IPS-NIHi7 (cell line): ENCODE measurements at regions not wholly inside any gene's neighbourhood (a gene's known extent, or its start where the extent isn't known, plus 50 kb on each side); places are given as distances from the start of the nearest gene placed in this dataset.
A peak's percentile ranks its signal among the peaks of the same experiment; 100 is the strongest.

ENCODE experiments used
- DNase-seq: peaks from one replicate; pipeline ENCODE4 v3.0.0; 2012; ENCODE audit warnings: mixed read lengths; ENCODE audit errors: extremely low spot score

GRCh38 chrX:103158317-103158621 is 56.6 kb upstream of the BEX4 start:
- DNase-seq: no peak

DNA sequence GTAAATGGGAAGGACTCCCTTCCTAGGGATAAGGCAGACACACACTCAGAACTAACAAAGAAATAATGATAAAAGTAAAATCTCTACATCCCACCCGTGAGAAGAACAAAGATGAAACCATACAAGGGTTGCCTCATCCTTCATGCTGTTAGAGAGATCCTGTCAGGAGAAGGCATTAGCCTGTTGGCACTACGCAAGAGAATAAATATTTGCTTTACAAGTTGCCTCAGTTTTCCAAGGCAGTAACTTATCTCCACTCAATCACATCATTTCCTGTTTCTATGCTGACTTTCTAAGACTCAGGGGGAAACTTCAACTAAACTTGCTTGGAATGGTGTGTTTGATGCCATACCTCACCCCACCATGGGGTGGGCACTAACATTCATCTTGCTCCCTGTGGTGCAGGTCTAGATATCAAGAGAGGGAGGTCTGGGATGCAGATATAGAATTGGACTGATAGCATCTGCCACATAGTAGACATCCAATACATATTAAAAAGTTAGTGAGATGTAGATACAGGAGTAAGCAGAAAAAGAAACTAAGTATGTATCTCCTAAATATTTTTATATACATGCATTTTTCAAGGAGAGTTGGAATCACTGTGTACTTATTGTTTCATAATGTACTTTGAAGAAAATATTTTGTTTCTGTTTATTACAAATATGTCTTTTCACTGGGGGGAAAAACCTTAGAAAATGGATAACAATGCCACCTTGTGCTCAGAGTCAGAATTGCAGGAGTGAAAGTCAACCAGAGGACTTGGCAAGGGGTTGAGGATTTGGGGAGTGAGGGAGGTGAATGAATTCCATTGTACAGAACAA is 57.2 kb upstream of the BEX4 start:
- peak; percentile 48 for DNase-seq

DNA sequence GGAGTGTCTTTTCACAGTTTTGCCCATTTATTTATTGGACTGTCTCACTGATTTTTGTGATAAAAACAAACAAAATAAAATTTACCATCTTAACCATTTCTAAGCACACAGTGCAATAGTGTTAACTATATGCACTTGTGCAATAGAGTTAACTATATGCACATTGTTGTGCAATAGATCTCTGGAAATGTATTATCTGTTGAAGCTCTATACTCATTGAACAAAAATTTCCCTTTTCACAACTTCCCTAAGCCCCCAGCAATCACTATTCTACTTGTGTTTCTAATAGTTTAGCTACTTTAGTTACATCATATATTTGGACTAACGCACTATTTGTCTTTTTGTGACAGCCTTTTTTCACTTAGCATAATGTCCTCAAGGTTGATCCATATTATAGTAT is 59.7 kb upstream of the BEX4 start:
- DNase-seq: no peak

- no peak for DNase-seq
These were observed 60.7 kb upstream of the NXF3 start for GRCh38 chrX:103153661-103154060.

GRCh38 chrX:103151799-103152198 is 58.9 kb upstream of the NXF3 start:
- DNase-seq: no peak

- DNase-seq: no peak
These were observed 56.7 kb upstream of the NXF3 start for GRCh38 chrX:103149652-103150051.

DNA sequence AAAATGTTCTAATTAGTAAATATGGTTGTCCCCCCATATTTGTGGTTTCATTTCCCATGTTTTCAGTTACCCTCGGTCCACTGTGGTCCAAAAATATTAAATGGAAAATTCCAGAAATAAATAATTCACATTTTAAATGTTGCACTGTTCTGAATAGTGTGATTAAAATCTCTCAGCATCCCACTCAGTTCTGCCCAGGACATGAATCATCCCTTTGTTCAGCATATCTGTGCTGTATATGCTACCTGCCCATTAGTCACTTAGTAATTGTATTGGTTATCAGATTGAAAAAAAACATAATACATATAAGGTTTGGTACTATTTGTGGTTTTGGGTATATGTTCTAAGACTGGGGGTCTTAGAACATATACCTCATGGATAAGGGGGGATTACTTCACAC is 55.1 kb upstream of the NXF3 start:
- no peak for DNase-seq
